Keratinocyte (primary cell): ENCODE measurements at regions not wholly inside any gene's neighbourhood (a gene's known extent, or its start where the extent isn't known, plus 50 kb on each side); places are given as distances from the start of the nearest gene placed in this dataset.

Experiments used
- DNase-seq: peaks from one replicate; pipeline ENCODE4 v3.0.0-alpha.2; 2011; ENCODE audit warnings: low read depth, missing footprints, low spot score
- FAIRE-seq: peaks from 2 replicates; lab custom pipeline; 2011; peaks lifted over from hg19 to GRCh38; lab: Jason Lieb, UNC
- H2AFZ ChIP-seq: 2 replicates; pipeline ENCODE4 v1.6.0; 2012; ENCODE audit warnings: low read length, control low read depth, inconsistent platforms; ENCODE audit not compliant: control insufficient read depth
- H3K27ac ChIP-seq: 2 replicates; pipeline ENCODE4 v1.5.1; 2011; ENCODE audit warnings: low read length; ENCODE audit not compliant: control insufficient read depth, insufficient read depth
- H3K27me3 ChIP-seq: 3 replicates; pipeline ENCODE4 v1.6.0; 2011; ENCODE audit warnings: low read length; ENCODE audit not compliant: control insufficient read depth, insufficient read depth; ENCODE audit errors: extremely low read depth
- H3K36me3 ChIP-seq, 2 experiments: 2 replicates in 1 of 2; 3 replicates in 1 of 2; pipeline ENCODE4 v1.5.1; 2011; ENCODE audit warnings: low read length in 2 of 2, mild to moderate bottlenecking in 1 of 2; ENCODE audit not compliant: control insufficient read depth in 2 of 2, insufficient read depth in 2 of 2; ENCODE audit errors: extremely low read depth in 1 of 2
- H3K4me1 ChIP-seq: 3 replicates; pipeline ENCODE4 v1.5.1; 2011; ENCODE audit warnings: low read length; ENCODE audit not compliant: control insufficient read depth, insufficient read depth; ENCODE audit errors: extremely low read depth
- H3K4me2 ChIP-seq: 3 replicates; pipeline ENCODE4 v1.6.0; 2011; ENCODE audit warnings: low read depth, low read length; ENCODE audit not compliant: control insufficient read depth, insufficient read depth; ENCODE audit errors: extremely low read depth
- H3K4me3 ChIP-seq, 3 experiments: fragments of 200-600 bp in 1 of 3; sonication (generic) in 1 of 3; 2 replicates in 2 of 3; 3 replicates in 1 of 3; pipeline ENCODE4 v1.5.1; 2011 to 2016; ENCODE audit warnings: low read length in 3 of 3, mild to moderate bottlenecking in 3 of 3, control low read depth in 2 of 3, inconsistent platforms in 1 of 3, low read depth in 1 of 3, mixed read lengths in 1 of 3, mixed run types in 1 of 3, moderate library complexity in 1 of 3; ENCODE audit not compliant: control insufficient read depth in 2 of 3, insufficient read depth in 2 of 3; ENCODE audit errors: extremely low read depth in 1 of 3
- H3K79me2 ChIP-seq: 2 replicates; pipeline ENCODE4 v1.6.0; 2012; ENCODE audit warnings: low read length; ENCODE audit not compliant: control insufficient read depth, insufficient read depth
- H3K9ac ChIP-seq: 3 replicates; pipeline ENCODE4 v1.6.0; 2011; ENCODE audit warnings: low read length; ENCODE audit not compliant: control insufficient read depth, insufficient read depth; ENCODE audit errors: extremely low read depth
- H3K9me1 ChIP-seq: 3 replicates; pipeline ENCODE4 v1.6.0; 2011; ENCODE audit warnings: low read length; ENCODE audit not compliant: control insufficient read depth, insufficient read depth; ENCODE audit errors: extremely low read depth
- H3K9me3 ChIP-seq: 2 replicates; pipeline ENCODE4 v1.5.1; 2012; ENCODE audit warnings: low read depth, low read length; ENCODE audit not compliant: control insufficient read depth
- H4K20me1 ChIP-seq: 3 replicates; pipeline ENCODE4 v1.6.0; 2011; ENCODE audit warnings: low read length; ENCODE audit not compliant: control insufficient read depth, insufficient read depth; ENCODE audit errors: extremely low read depth
- EZH2 ChIP-seq: IDR thresholded peaks from one replicate; pipeline ENCODE4 v1.6.1; 2012; ENCODE audit warnings: inconsistent platforms, mild to moderate bottlenecking, low read length, moderate library complexity
- dilution Hi-C: fragments of 300-500 bp; cut with MboI; formaldehyde crosslinking; loops from one replicate; pipeline ENCODE4 v1.7.0; 2020; ENCODE audit warnings: low sequenced_read_pairs; ENCODE audit not compliant: extremely low pct_ligation_motif_present
- TF ChIP-seq, protein P1 (sequence below), 3 experiments: IDR thresholded peaks in 1 of 3; conservative IDR thresholded peaks in 1 of 3; optimal IDR thresholded peaks in 1 of 3; 2 replicates in 2 of 3; 3 replicates in 1 of 3; pipeline versions ENCODE3 to v1.5.1; 2011; ENCODE audit warnings: low read length in 3 of 3, mild to moderate bottlenecking in 3 of 3, moderate library complexity in 2 of 3, control low read depth in 1 of 3, inconsistent platforms in 1 of 3; ENCODE audit not compliant: insufficient read depth in 2 of 3; ENCODE audit errors: extremely low read depth in 1 of 3

DNA sequence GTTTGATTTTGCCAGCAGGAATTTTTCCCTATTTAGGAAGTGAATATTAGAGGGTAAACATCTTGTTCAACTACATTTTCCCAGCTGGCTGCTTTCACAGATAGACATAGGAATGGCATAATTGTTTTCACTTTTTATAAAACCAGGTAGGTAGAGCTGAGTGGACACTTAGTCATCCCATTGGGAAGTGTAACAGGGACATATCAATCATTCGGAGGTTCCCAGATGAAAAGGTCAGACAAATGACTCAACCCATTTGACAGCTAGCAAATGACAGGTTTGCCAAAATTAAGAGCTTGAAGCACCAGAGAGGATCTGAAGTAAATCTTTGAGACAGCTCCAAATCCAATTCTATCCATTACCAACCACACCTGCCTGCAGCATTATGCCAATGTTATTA, 205.3 kb downstream of the SLC39A8 start:
- Histone ChIP-seq H4K20me1 (no peaks in the 10 kb centered on the region), H3K27ac (no peak overlapping the region), H3K36me3 (no peaks in the 10 kb centered on the region), H3K27me3 (no peaks in the 10 kb centered on the region), H3K4me2 (peak overlapping the region; percentile 12), H3K79me2 (no peaks in the 10 kb centered on the region), H3K9me1 (no peaks in the 10 kb centered on the region), H3K9me3 (no peaks in the 10 kb centered on the region), H2AFZ (no peak overlapping the region), H3K9ac (no peak overlapping the region), H3K4me1 (peaks cover 16% of the 10 kb centered on the region), H3K4me3 (no peak overlapping the region)
- no peak for TF ChIP-seq EZH2
- TF ChIP-seq, protein P1, sequence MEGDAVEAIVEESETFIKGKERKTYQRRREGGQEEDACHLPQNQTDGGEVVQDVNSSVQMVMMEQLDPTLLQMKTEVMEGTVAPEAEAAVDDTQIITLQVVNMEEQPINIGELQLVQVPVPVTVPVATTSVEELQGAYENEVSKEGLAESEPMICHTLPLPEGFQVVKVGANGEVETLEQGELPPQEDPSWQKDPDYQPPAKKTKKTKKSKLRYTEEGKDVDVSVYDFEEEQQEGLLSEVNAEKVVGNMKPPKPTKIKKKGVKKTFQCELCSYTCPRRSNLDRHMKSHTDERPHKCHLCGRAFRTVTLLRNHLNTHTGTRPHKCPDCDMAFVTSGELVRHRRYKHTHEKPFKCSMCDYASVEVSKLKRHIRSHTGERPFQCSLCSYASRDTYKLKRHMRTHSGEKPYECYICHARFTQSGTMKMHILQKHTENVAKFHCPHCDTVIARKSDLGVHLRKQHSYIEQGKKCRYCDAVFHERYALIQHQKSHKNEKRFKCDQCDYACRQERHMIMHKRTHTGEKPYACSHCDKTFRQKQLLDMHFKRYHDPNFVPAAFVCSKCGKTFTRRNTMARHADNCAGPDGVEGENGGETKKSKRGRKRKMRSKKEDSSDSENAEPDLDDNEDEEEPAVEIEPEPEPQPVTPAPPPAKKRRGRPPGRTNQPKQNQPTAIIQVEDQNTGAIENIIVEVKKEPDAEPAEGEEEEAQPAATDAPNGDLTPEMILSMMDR (optimal IDR thresholded peaks at IDR 0.05 in 1 of 3, IDR thresholded peaks at IDR 0.05 in 1 of 3, conservative IDR thresholded peaks at IDR 0.05 in 1 of 3; ENCODE audit: extremely low read depth in 1 of 3, insufficient read depth in 2 of 3, low read length in 3 of 3): no peak
- peak; percentile 87 for FAIRE-seq
- no peak for DNase-seq
- dilution Hi-C loops: no loop called here

DNA sequence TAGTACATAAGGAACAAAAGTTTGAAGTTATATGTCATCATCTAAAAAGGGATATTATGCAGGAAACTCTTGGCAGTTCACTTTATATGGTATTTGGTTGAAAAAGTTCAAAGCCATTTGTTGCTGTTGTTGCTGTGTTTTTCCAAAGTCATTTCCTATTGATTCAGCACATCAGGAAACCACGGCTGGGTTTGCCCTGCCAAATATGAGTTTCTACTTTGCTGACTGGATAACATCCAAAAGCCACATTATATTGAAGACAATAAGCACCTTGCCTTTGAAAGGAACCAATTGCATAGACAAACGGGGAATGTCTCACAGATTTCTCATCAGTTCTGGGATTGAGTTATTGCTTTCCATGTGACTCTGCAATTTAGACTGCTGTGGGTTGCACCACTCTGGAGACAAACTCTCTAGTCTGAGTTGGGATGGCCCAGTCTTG, 206.1 kb downstream of the SLC39A8 start:
- no peak overlapping the region for H3K27ac ChIP-seq
- H3K4me3 ChIP-seq: no peak overlapping the region
- DNase-seq (no peak), FAIRE-seq (peak; percentile 92)
- no peaks in the 10 kb centered on the region for H3K9me3 ChIP-seq
- no peak overlapping the region for H2AFZ ChIP-seq
- no peak for TF ChIP-seq EZH2
- TF ChIP-seq, protein P1 (optimal IDR thresholded peaks at IDR 0.05 in 1 of 3, IDR thresholded peaks at IDR 0.05 in 1 of 3, conservative IDR thresholded peaks at IDR 0.05 in 1 of 3; ENCODE audit: extremely low read depth in 1 of 3, insufficient read depth in 2 of 3, low read length in 3 of 3): no peak
- dilution Hi-C loops: no loop called here
- no peak overlapping the region for H3K9ac ChIP-seq
- H3K36me3 ChIP-seq: no peaks in the 10 kb centered on the region
- no peaks in the 10 kb centered on the region for H3K27me3 ChIP-seq
- H3K9me1 ChIP-seq: no peaks in the 10 kb centered on the region
- no peaks in the 10 kb centered on the region for H4K20me1 ChIP-seq
- peaks cover 16% of the 10 kb centered on the region for H3K4me1 ChIP-seq
- H3K79me2 ChIP-seq: no peaks in the 10 kb centered on the region
- peak overlapping the region; percentile 22 for H3K4me2 ChIP-seq
